ENCODE measurements at regions not wholly inside any gene's neighbourhood (a gene's known extent, or its start where the extent isn't known, plus 50 kb on each side); places are given as distances from the start of the nearest gene placed in this dataset.

DNA sequence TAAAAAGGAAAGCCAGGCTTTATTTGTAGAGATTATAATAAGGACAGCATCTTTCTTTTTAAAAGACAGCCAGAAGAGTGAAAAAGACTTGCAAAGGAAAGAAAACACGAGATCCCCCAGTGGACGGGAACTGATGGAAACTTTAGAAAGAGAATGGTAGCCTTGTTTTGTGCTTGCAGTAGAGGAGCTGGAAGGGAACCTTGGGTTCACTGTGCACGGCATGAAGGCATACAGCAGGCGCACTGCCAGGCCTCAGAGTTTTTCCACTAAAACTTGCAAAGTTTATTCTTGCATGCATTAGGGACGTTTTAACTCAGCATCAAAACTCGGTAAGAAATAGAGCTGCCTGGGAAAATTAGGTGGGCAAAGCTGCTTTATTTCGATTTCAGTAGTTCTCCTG, 248.6 kb downstream of the IRX1 start:
- TF ChIP-seq CTCF (IDR thresholded peaks at IDR 0.05): no peak
- TF ChIP-seq POLR2A (IDR thresholded peaks at IDR 0.05): no peak

All from thyroid gland (tissue), 4 donors.